ENCODE measurements at regions not wholly inside any gene's neighbourhood (a gene's known extent, or its start where the extent isn't known, plus 50 kb on each side); places are given as distances from the start of the nearest gene placed in this dataset.

DNA sequence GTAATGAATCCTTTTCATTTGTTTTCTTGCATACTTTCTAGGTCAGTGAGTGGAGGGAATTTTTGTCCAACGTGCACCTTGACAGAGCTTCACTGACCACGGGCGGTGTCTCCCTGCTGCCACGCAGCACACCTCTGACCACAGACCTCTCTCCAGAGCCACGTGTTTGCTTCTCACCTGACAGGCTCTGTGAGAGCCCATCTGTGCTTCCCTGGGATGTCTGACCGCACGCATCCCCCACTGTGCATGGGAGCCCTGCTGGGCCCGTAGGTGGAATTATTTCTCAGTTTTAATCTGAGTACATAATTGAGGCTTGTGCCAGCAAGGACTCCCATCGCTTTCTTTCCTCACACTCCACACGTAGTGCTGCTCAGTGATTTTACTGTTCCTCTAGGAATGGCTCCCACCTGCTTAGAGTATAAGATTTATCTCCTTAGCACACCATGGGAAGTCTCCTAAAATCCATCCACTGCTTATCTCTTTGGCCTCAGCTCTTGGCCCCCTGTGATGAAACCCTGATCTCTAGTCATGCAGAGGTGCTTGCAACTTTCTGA, 482.6 kb downstream of the TSN start:
- H3K27ac Mint-ChIP-seq (ENCODE audit: unreplicated experiment), result no peak overlapping the region
- ChIA-PET CTCF (no interaction called here), POLR2A (no interaction called here)
- no peaks in the 10 kb centered on the region for H3K4me1 Mint-ChIP-seq (ENCODE audit: low read depth, unreplicated experiment)
- no peaks in the 10 kb centered on the region for H3K36me3 Mint-ChIP-seq (ENCODE audit: insufficient read depth, unreplicated experiment)
- H3K9me3 Mint-ChIP-seq (ENCODE audit: unreplicated experiment), result no peaks in the 10 kb centered on the region
- no peaks in the 10 kb centered on the region; the same call in 1 of the 2 replicates for H3K27me3 ChIP-seq (replicated peaks; ENCODE audit: control insufficient read depth, insufficient read depth, low read length)
- H3K36me3 ChIP-seq (ENCODE audit: control insufficient read depth, insufficient read depth, low read length), result no peaks in the 10 kb centered on the region
- no peaks in the 10 kb centered on the region for H3K9me3 ChIP-seq
- DNase-seq, result no peak
- H3K4me3 ChIP-seq (ENCODE audit: low read depth, low read length), result no peak overlapping the region
- H3K4me1 ChIP-seq, result no peaks in the 10 kb centered on the region
- TF ChIP-seq, protein P1, sequence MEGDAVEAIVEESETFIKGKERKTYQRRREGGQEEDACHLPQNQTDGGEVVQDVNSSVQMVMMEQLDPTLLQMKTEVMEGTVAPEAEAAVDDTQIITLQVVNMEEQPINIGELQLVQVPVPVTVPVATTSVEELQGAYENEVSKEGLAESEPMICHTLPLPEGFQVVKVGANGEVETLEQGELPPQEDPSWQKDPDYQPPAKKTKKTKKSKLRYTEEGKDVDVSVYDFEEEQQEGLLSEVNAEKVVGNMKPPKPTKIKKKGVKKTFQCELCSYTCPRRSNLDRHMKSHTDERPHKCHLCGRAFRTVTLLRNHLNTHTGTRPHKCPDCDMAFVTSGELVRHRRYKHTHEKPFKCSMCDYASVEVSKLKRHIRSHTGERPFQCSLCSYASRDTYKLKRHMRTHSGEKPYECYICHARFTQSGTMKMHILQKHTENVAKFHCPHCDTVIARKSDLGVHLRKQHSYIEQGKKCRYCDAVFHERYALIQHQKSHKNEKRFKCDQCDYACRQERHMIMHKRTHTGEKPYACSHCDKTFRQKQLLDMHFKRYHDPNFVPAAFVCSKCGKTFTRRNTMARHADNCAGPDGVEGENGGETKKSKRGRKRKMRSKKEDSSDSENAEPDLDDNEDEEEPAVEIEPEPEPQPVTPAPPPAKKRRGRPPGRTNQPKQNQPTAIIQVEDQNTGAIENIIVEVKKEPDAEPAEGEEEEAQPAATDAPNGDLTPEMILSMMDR (IDR thresholded peaks at IDR 0.05; ENCODE audit: insufficient read depth in 1 of 2, low read depth in 1 of 2, low read length in 1 of 2, severe bottlenecking in 1 of 2, unreplicated experiment in 1 of 2), result no peak
- no TSS peak for BruUV-seq (replicated peaks)
- H3K27me3 Mint-ChIP-seq (ENCODE audit: insufficient read depth, unreplicated experiment), result peaks cover 31% of the 10 kb centered on the region
- intact Hi-C loops (cut with micrococcal nuclease; ENCODE audit: unreplicated experiment), result no loop called here
- no peak overlapping the region for H3K4me3 Mint-ChIP-seq (ENCODE audit: unreplicated experiment)

DNA sequence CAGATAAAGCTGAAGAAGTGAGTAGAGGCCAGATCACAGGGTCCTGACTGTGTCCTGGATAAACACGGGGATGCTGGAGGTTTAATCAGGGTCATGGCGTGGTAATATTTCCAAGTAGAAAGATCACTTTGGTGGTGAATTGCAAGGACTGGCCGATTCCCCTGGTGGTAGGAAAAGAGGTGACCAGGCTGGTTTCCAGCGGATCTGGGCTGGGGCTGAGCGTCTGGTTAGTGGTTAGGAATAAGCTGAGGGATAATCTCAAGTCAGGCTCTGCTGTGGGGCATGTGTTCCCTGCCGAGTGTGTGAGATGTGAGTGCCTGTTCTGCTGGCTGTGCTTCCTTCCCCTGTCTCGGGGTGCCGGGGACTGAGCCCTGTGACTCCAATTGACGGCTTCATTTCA, 484.0 kb downstream of the TSN start:
- intact Hi-C loops (cut with micrococcal nuclease; ENCODE audit: unreplicated experiment), result no loop called here
- Histone ChIP-seq H3K4me1 (no peaks in the 10 kb centered on the region), H3K4me3 (ENCODE audit: low read depth, low read length) (no peak overlapping the region), H3K27me3 (replicated peaks; ENCODE audit: control insufficient read depth, insufficient read depth, low read length) (no peaks in the 10 kb centered on the region; the same call in 1 of the 2 replicates), H3K36me3 (ENCODE audit: control insufficient read depth, insufficient read depth, low read length) (no peaks in the 10 kb centered on the region), H3K9me3 (no peaks in the 10 kb centered on the region)
- no peaks in the 10 kb centered on the region for H3K4me1 Mint-ChIP-seq (ENCODE audit: low read depth, unreplicated experiment)
- no peak overlapping the region for H3K27ac Mint-ChIP-seq (ENCODE audit: unreplicated experiment)
- ChIA-PET CTCF (no interaction called here), POLR2A (no interaction called here)
- TF ChIP-seq, protein P1 (IDR thresholded peaks at IDR 0.05; ENCODE audit: insufficient read depth in 1 of 2, low read depth in 1 of 2, low read length in 1 of 2, severe bottlenecking in 1 of 2, unreplicated experiment in 1 of 2), result no peak
- H3K4me3 Mint-ChIP-seq (ENCODE audit: unreplicated experiment), result no peak overlapping the region
- no peaks in the 10 kb centered on the region for H3K36me3 Mint-ChIP-seq (ENCODE audit: insufficient read depth, unreplicated experiment)
- DNase-seq, result no peak
- BruUV-seq (replicated peaks), result no TSS peak
- no peaks in the 10 kb centered on the region for H3K9me3 Mint-ChIP-seq (ENCODE audit: unreplicated experiment)
- peaks cover 33% of the 10 kb centered on the region for H3K27me3 Mint-ChIP-seq (ENCODE audit: insufficient read depth, unreplicated experiment)

DNA sequence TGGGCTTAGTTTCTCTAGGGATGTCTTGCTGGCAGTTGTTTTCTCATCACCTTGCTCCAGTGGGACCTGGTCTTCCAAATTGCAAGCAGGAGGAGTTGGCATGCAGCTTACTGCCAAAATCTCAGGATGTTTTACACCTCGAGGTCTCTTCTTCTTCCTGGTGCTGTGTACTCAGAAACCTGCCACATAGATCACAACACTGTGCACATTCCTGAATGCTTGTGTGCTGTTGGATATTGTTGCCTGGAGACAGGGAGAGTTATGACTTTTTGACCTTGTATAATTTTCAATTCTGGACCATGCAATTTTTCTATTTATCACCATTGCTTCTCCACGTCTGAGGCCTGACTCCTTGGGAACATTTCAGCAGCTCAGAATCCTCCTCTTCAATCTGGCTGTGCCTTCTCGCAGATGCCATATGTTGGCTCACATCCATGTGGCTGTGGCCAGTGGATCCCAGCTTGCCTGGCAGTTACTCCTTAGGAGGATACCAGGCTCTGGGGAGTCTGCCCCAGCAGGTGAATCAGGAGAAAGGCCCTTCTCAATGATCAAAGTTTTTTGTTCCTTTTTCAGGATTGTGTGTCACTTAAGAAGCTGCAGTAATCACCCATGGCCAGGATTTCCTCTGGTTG, 489.3 kb downstream of the TSN start:
- no peaks in the 10 kb centered on the region for H3K27me3 ChIP-seq (replicated peaks; ENCODE audit: control insufficient read depth, insufficient read depth, low read length)
- no peaks in the 10 kb centered on the region for H3K9me3 ChIP-seq
- H3K4me1 Mint-ChIP-seq (ENCODE audit: low read depth, unreplicated experiment), result no peaks in the 10 kb centered on the region
- H3K36me3 ChIP-seq (ENCODE audit: control insufficient read depth, insufficient read depth, low read length), result no peaks in the 10 kb centered on the region
- no peak overlapping the region for H3K4me3 Mint-ChIP-seq (ENCODE audit: unreplicated experiment)
- POLR2A ChIA-PET, result no interaction called here
- H3K27ac Mint-ChIP-seq (ENCODE audit: unreplicated experiment), result no peak overlapping the region
- intact Hi-C loops (cut with micrococcal nuclease; ENCODE audit: unreplicated experiment), result no loop called here
- H3K27me3 Mint-ChIP-seq (ENCODE audit: insufficient read depth, unreplicated experiment), result peaks cover 24% of the 10 kb centered on the region
- no peaks in the 10 kb centered on the region for H3K4me1 ChIP-seq
- TF ChIP-seq, protein P1 (IDR thresholded peaks at IDR 0.05; ENCODE audit: insufficient read depth in 1 of 2, low read depth in 1 of 2, low read length in 1 of 2, severe bottlenecking in 1 of 2, unreplicated experiment in 1 of 2), result no peak
- no peak overlapping the region for H3K4me3 ChIP-seq (ENCODE audit: low read depth, low read length)
- BruUV-seq (replicated peaks), result no TSS peak
- no peaks in the 10 kb centered on the region for H3K9me3 Mint-ChIP-seq (ENCODE audit: unreplicated experiment)
- H3K36me3 Mint-ChIP-seq (ENCODE audit: insufficient read depth, unreplicated experiment), result no peaks in the 10 kb centered on the region
- CTCF ChIA-PET, result no interaction called here
- DNase-seq, result no peak
